GM18868 (cell line): ENCODE measurements at regions not wholly inside any gene's neighbourhood (a gene's known extent, or its start where the extent isn't known, plus 50 kb on each side); places are given as distances from the start of the nearest gene placed in this dataset.

ENCODE experiments used
- ATAC-seq: cut with Tn5 transposase; IDR thresholded peaks from one replicate; pipeline ENCODE4 v1.9.1; 2021; ENCODE audit warnings: mild to moderate bottlenecking, moderate library complexity; ENCODE audit not compliant: unreplicated experiment

GRCh38 chr1:218633238-218633988 lies 288.3 kb downstream of the TGFB2 start:
- no peak for ATAC-seq

GRCh38 chr1:218634212-218634611 lies 289.1 kb downstream of the TGFB2 start:
- ATAC-seq, result no peak

- no peak for ATAC-seq
Measured at GRCh38 chr1:218636548-218636947, 291.4 kb downstream of the TGFB2 start.

GRCh38 chr1:218640173-218640572 lies 295.0 kb downstream of the TGFB2 start:
- ATAC-seq, result no peak

- no peak for ATAC-seq
Measured at GRCh38 chr1:218642033-218642948, 297.2 kb downstream of the TGFB2 start.

GRCh38 chr1:218643281-218643680 lies 298.1 kb downstream of the TGFB2 start:
- ATAC-seq, result no peak

- no peak for ATAC-seq
Measured at GRCh38 chr1:218643926-218644325, 298.8 kb downstream of the TGFB2 start.

- ATAC-seq, result no peak
Measured at GRCh38 chr1:218646288-218646687, 301.2 kb downstream of the TGFB2 start.

- no peak for ATAC-seq
Measured at GRCh38 chr1:218656301-218657037, 311.3 kb downstream of the TGFB2 start.

- ATAC-seq, result no peak
Measured at GRCh38 chr1:218658269-218658668, 313.1 kb downstream of the TGFB2 start.

GRCh38 chr1:218658899-218659298 lies 313.8 kb downstream of the TGFB2 start:
- ATAC-seq, result no peak

- ATAC-seq, result no peak
Measured at GRCh38 chr1:218659911-218660677, 315.0 kb downstream of the TGFB2 start.

GRCh38 chr1:218660678-218661053 lies 315.5 kb downstream of the TGFB2 start:
- ATAC-seq, result no peak

GRCh38 chr1:218661411-218661810 lies 316.3 kb downstream of the TGFB2 start:
- ATAC-seq, result no peak

GRCh38 chr1:218664385-218665170 lies 319.4 kb downstream of the TGFB2 start:
- ATAC-seq, result no peak

- no peak for ATAC-seq
Measured at GRCh38 chr1:218665221-218665620, 320.1 kb downstream of the TGFB2 start.

- ATAC-seq, result no peak
Measured at GRCh38 chr1:218666263-218666662, 321.1 kb downstream of the TGFB2 start.

GRCh38 chr1:218667781-218668516 lies 322.8 kb downstream of the TGFB2 start:
- no peak for ATAC-seq

- ATAC-seq, result no peak
Measured at GRCh38 chr1:218669431-218669830, 324.3 kb downstream of the TGFB2 start.
